ENCODE measurements at regions not wholly inside any gene's neighbourhood (a gene's known extent, or its start where the extent isn't known, plus 50 kb on each side); places are given as distances from the start of the nearest gene placed in this dataset.

DNA sequence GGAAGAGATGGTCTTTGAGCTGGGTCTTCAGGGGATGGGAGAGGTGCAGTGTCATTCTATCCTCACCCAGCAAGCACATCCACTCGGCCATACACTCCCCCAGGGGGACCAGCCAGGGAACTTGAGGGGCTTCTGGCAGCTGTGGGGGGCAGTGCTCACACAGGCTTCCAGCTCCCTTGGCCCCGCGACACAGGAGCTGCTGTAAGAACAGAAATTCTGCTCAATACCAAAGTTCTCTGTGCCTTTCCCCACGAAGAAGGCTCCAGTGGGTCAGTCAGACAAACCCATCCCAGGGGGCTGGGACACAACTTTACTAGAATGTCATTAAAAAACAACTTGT is 289.1 kb upstream of the RTL1 start:
- no peak overlapping the region for H3K27ac ChIP-seq (ENCODE audit: low read depth in 1 of 2, low read length in 1 of 2)
- WGBS, 2 donors: 89 to 90% methylated on average over 4 of the region's 4 CpGs
- ATAC-seq (ENCODE audit: insufficient read depth, low FRiP score): no peak
- H3K9ac ChIP-seq (ENCODE audit: insufficient read depth in 1 of 2, low read length in 2 of 2): no peak overlapping the region
- TF ChIP-seq CTCF (IDR thresholded peaks at IDR 0.05; ENCODE audit: control extremely low read depth, extremely low read depth): no peak
- DNase-seq: no peak
- H3K4me3 ChIP-seq: no peak overlapping the region
- H3K27me3 ChIP-seq (ENCODE audit: control insufficient read depth in 3 of 3, insufficient read depth in 3 of 3, low read length in 2 of 3): no peaks in the 10 kb centered on the region
- no peaks in the 10 kb centered on the region for H3K9me3 ChIP-seq (ENCODE audit: control insufficient read depth in 4 of 4, insufficient read depth in 3 of 4, low read length in 3 of 4)
- H3K4me1 ChIP-seq (ENCODE audit: control insufficient read depth in 5 of 5, insufficient read depth in 5 of 5, low read length in 5 of 5): peaks cover 0 to 12% (median 0%) of the 10 kb centered on the region in 5 donors
- no peaks in the 10 kb centered on the region for H3K36me3 ChIP-seq (ENCODE audit: control insufficient read depth in 4 of 4, insufficient read depth in 4 of 4, low read length in 4 of 4)

GRCh38 chr14:101193106-101193844 is 289.8 kb upstream of the RTL1 start:
- ATAC-seq (ENCODE audit: insufficient read depth, low FRiP score) (no peak), DNase-seq (no peak)
- no peak overlapping the region for H3K9ac ChIP-seq (ENCODE audit: insufficient read depth in 1 of 2, low read length in 2 of 2)
- 86 to 91% methylated on average over 16 of the region's 16 CpGs for WGBS, 2 donors
- no peaks in the 10 kb centered on the region for H3K27me3 ChIP-seq (ENCODE audit: control insufficient read depth in 3 of 3, insufficient read depth in 3 of 3, low read length in 2 of 3)
- H3K4me1 ChIP-seq (ENCODE audit: control insufficient read depth in 5 of 5, insufficient read depth in 5 of 5, low read length in 5 of 5): peaks cover 0 to 12% (median 0%) of the 10 kb centered on the region in 5 donors
- no peaks in the 10 kb centered on the region for H3K9me3 ChIP-seq (ENCODE audit: control insufficient read depth in 4 of 4, insufficient read depth in 3 of 4, low read length in 3 of 4)
- no peak overlapping the region for H3K4me3 ChIP-seq
- no peak overlapping the region for H3K27ac ChIP-seq (ENCODE audit: low read depth in 1 of 2, low read length in 1 of 2)
- no peak for TF ChIP-seq CTCF (IDR thresholded peaks at IDR 0.05; ENCODE audit: control extremely low read depth, extremely low read depth)
- H3K36me3 ChIP-seq (ENCODE audit: control insufficient read depth in 4 of 4, insufficient read depth in 4 of 4, low read length in 4 of 4): no peaks in the 10 kb centered on the region

GRCh38 chr14:101193845-101194372 is 290.4 kb upstream of the RTL1 start:
- Histone ChIP-seq H3K36me3 (ENCODE audit: control insufficient read depth in 4 of 4, insufficient read depth in 4 of 4, low read length in 4 of 4) (no peaks in the 10 kb centered on the region), H3K27ac (ENCODE audit: low read depth in 1 of 2, low read length in 1 of 2) (no peak overlapping the region), H3K4me1 (ENCODE audit: control insufficient read depth in 5 of 5, insufficient read depth in 5 of 5, low read length in 5 of 5) (peaks cover 0 to 12% (median 0%) of the 10 kb centered on the region in 5 donors), H3K4me3 (no peak overlapping the region), H3K9ac (ENCODE audit: insufficient read depth in 1 of 2, low read length in 2 of 2) (no peak overlapping the region), H3K9me3 (ENCODE audit: control insufficient read depth in 4 of 4, insufficient read depth in 3 of 4, low read length in 3 of 4) (no peaks in the 10 kb centered on the region), H3K27me3 (ENCODE audit: control insufficient read depth in 3 of 3, insufficient read depth in 3 of 3, low read length in 2 of 3) (no peaks in the 10 kb centered on the region)
- ATAC-seq (ENCODE audit: insufficient read depth, low FRiP score) (no peak), DNase-seq (no peak)
- 70 to 74% methylated on average over 15 of the region's 15 CpGs for WGBS, 2 donors
- no peak for TF ChIP-seq CTCF (IDR thresholded peaks at IDR 0.05; ENCODE audit: control extremely low read depth, extremely low read depth)
